ENCODE measurements at regions not wholly inside any gene's neighbourhood (a gene's known extent, or its start where the extent isn't known, plus 50 kb on each side); places are given as distances from the start of the nearest gene placed in this dataset.

GRCh38 chr4:164461901-164462300 is 292.0 kb upstream of the SMIM31 start:
- TF ChIP-seq ZNF157 (tag by site-specific recombination; IDR thresholded peaks at IDR 0.05) (no peak), ZBTB6 (tag by site-specific recombination; IDR thresholded peaks at IDR 0.05) (no peak), PBX3 (CRISPR knock-in tag; IDR thresholded peaks at IDR 0.05) (no peak)
- Histone ChIP-seq H3K4me3 (ENCODE audit: low read depth, low read length) (no peak overlapping the region), H3K27ac (ENCODE audit: extremely low read depth, low read depth, low read length) (no peak overlapping the region), H3K36me3 (ENCODE audit: control insufficient read depth in 2 of 2, insufficient read depth in 1 of 2, low read length in 2 of 2) (no peaks in the 10 kb centered on the region), H3K4me1 (ENCODE audit: control insufficient read depth, insufficient read depth, low read length) (no peaks in the 10 kb centered on the region), H3K9me3 (ENCODE audit: control insufficient read depth, insufficient read depth, low read depth, low read length) (no peaks in the 10 kb centered on the region)
- ChIA-PET POLR2A (no interaction called here), CTCF (no interaction called here)

- Histone ChIP-seq H3K4me1 (ENCODE audit: control insufficient read depth, insufficient read depth, low read length) (no peaks in the 10 kb centered on the region), H3K4me3 (ENCODE audit: low read depth, low read length) (no peak overlapping the region), H3K27ac (ENCODE audit: extremely low read depth, low read depth, low read length) (no peak overlapping the region), H3K36me3 (ENCODE audit: control insufficient read depth in 2 of 2, insufficient read depth in 1 of 2, low read length in 2 of 2) (no peaks in the 10 kb centered on the region), H3K9me3 (ENCODE audit: control insufficient read depth, insufficient read depth, low read depth, low read length) (no peaks in the 10 kb centered on the region)
- CTCF ChIA-PET = no interaction called here
- POLR2A ChIA-PET = no interaction called here
- TF ChIP-seq BCL6B (tag by site-specific recombination; IDR thresholded peaks at IDR 0.05) (no peak), HOXC10 (CRISPR knock-in tag; IDR thresholded peaks at IDR 0.05) (no peak), ZNF2 (tag by site-specific recombination; IDR thresholded peaks at IDR 0.05) (no peak), ZNF596 (tag by site-specific recombination; IDR thresholded peaks at IDR 0.05) (no peak), ZSCAN30 (tag by site-specific recombination; IDR thresholded peaks at IDR 0.05) (no peak), ZNF571 (tag by site-specific recombination; IDR thresholded peaks at IDR 0.05) (no peak), ZNF280C (tag by site-specific recombination; IDR thresholded peaks at IDR 0.05) (no peak), SCRT2 (tag by site-specific recombination; IDR thresholded peaks at IDR 0.05) (no peak), ZNF555 (tag by site-specific recombination; conservative IDR thresholded peaks at IDR 0.05) (no peak), PRDM2 (tag by site-specific recombination; IDR thresholded peaks at IDR 0.05; ENCODE audit: borderline replicate concordance) (no peak), ZNF311 (tag by site-specific recombination; IDR thresholded peaks at IDR 0.05; ENCODE audit: borderline replicate concordance) (no peak), ZNF140 (tag by site-specific recombination; IDR thresholded peaks at IDR 0.05) (no peak), ZSCAN23 (tag by site-specific recombination; IDR thresholded peaks at IDR 0.05) (no peak), ZNF792 (tag by site-specific recombination; IDR thresholded peaks at IDR 0.05) (no peak), ZNF521 (tag by site-specific recombination; IDR thresholded peaks at IDR 0.05) (no peak), PBX3 (CRISPR knock-in tag; IDR thresholded peaks at IDR 0.05) (no peak), ZNF830 (tag by site-specific recombination; IDR thresholded peaks at IDR 0.05; ENCODE audit: low read depth) (no peak)
These were observed 291.5 kb upstream of the SMIM31 start for GRCh38 chr4:164462471-164462870.
